Panc1 (cell line): ENCODE measurements at regions not wholly inside any gene's neighbourhood (a gene's known extent, or its start where the extent isn't known, plus 50 kb on each side); places are given as distances from the start of the nearest gene placed in this dataset.

Experiments
- ATAC-seq: fragments of 200-7000 bp; cut with Tn5 transposase; 2 replicates; pipeline ENCODE4 v1.9.1; 2020; ENCODE audit warnings: mild to moderate bottlenecking, moderate library complexity
- BruUV-seq: library from RNA; stranded (reverse); fragments of 400-500 nt; replicated peaks from 2 replicates; lab custom pipeline; 2021; lab: Mats Ljungman, UMichigan
- CTCF ChIA-PET: fragments of 300-600 bp; sonication (Branson Sonifier 250); formaldehyde crosslinking; loops from one replicate; lab custom pipeline; 2022; ENCODE audit warnings: antibody characterized with exemption; lab: Charles Lee
- POLR2A ChIA-PET: fragments of 300-600 bp; sonication (Branson Sonifier 250); formaldehyde crosslinking; loops from one replicate; lab custom pipeline; 2022; ENCODE audit warnings: antibody characterized with exemption; lab: Charles Lee
- DNase-seq: peaks from one replicate; pipeline ENCODE4 v3.0.0-alpha.2; 2010; ENCODE audit warnings: low read depth, low spot score
- H3K27ac ChIP-seq: 2 replicates; pipeline ENCODE4 v1.5.1; 2011; ENCODE audit warnings: mild to moderate bottlenecking, low read length, inconsistent platforms
- H3K27me3 ChIP-seq: fragments of 200-500 bp; sonication (Bioruptor generic); 2 replicates; pipeline ENCODE4 v1.6.0; 2014; ENCODE audit warnings: low read length, inconsistent platforms; ENCODE audit not compliant: control insufficient read depth, insufficient read depth
- H3K36me3 ChIP-seq: fragments of 200-500 bp; sonication (Bioruptor generic); 2 replicates; pipeline ENCODE4 v1.5.1; 2014; ENCODE audit warnings: inconsistent platforms, mild to moderate bottlenecking, low read length, moderate library complexity; ENCODE audit not compliant: control insufficient read depth, insufficient read depth
- H3K4me1 ChIP-seq: 2 replicates; pipeline ENCODE4 v1.5.1; 2011; ENCODE audit warnings: inconsistent platforms, mild to moderate bottlenecking, low read length, moderate library complexity; ENCODE audit not compliant: control insufficient read depth, insufficient read depth
- H3K4me3 ChIP-seq, 2 experiments: 2 replicates each; pipeline ENCODE4 v1.5.1; 2011 to 2012; ENCODE audit warnings: low read depth in 2 of 2, low read length in 2 of 2, mild to moderate bottlenecking in 2 of 2, inconsistent platforms in 1 of 2, moderate library complexity in 1 of 2
- H3K9me3 ChIP-seq: fragments of 200-500 bp; sonication (Bioruptor generic); 2 replicates; pipeline ENCODE4 v1.5.1; 2014; ENCODE audit warnings: low read depth, mild to moderate bottlenecking, inconsistent platforms, low read length, moderate library complexity; ENCODE audit not compliant: control insufficient read depth, insufficient read depth
- POLR2AphosphoS5 ChIP-seq: IDR thresholded peaks from 2 replicates; pipeline ENCODE4 v1.6.1; 2012; ENCODE audit warnings: mild to moderate bottlenecking, low read depth, low read length, moderate library complexity
- REST ChIP-seq, 2 experiments: IDR thresholded peaks; 2 replicates each; pipeline ENCODE4 v1.6.1; 2011 to 2012; ENCODE audit warnings: low read depth in 2 of 2, control low read depth in 1 of 2, low read length in 1 of 2, mild to moderate bottlenecking in 1 of 2, moderate library complexity in 1 of 2; ENCODE audit not compliant: insufficient read depth in 1 of 2
- SIN3A ChIP-seq: IDR thresholded peaks from 2 replicates; pipeline ENCODE4 v1.6.1; 2012; ENCODE audit warnings: low read depth, mild to moderate bottlenecking, low read length, moderate library complexity, borderline replicate concordance; ENCODE audit not compliant: insufficient read depth
- TCF7L2 ChIP-seq: IDR thresholded peaks from 2 replicates; pipeline ENCODE4 v1.6.1; 2011; ENCODE audit warnings: mild to moderate bottlenecking, low read depth, low read length, inconsistent platforms
- in situ Hi-C: cut with HindIII; loops from 2 replicates; pipeline ENCODE4 v1.10.0; 2016; ENCODE audit warnings: low sequenced_read_pairs, low pct_unique_long_range_greater_than_20kb
- intact Hi-C: fragments of 100-400 bp; cut with micrococcal nuclease; formaldehyde crosslinking; loops from one replicate; pipeline ENCODE4 v1.10.0; 2022; ENCODE audit not compliant: unreplicated experiment
- TF ChIP-seq, protein P1 (sequence below): fragments of 450-650 bp; IDR thresholded peaks from 2 replicates; pipeline ENCODE4 v1.5.1; 2017; ENCODE audit warnings: mild to moderate bottlenecking

- DNase-seq: no peak
- no peak for ATAC-seq
- intact Hi-C loops: no loop called here
- in situ Hi-C loops: no loop called here
- Histone ChIP-seq H3K4me3 (no peak overlapping the region), H3K27ac (no peak overlapping the region), H3K27me3 (no peaks in the 10 kb centered on the region), H3K4me1 (no peaks in the 10 kb centered on the region), H3K36me3 (no peaks in the 10 kb centered on the region), H3K9me3 (no peaks in the 10 kb centered on the region)
- ChIA-PET POLR2A (no interaction called here), CTCF (no interaction called here)
- no TSS peak for BruUV-seq
- TF ChIP-seq TCF7L2: no peak
- no peak for TF ChIP-seq REST (IDR thresholded peaks at IDR 0.05; ENCODE audit: insufficient read depth in 1 of 2, low read depth in 2 of 2, low read length in 1 of 2)
- TF ChIP-seq POLR2AphosphoS5: no peak
- no peak for TF ChIP-seq SIN3A
- TF ChIP-seq, protein P1, sequence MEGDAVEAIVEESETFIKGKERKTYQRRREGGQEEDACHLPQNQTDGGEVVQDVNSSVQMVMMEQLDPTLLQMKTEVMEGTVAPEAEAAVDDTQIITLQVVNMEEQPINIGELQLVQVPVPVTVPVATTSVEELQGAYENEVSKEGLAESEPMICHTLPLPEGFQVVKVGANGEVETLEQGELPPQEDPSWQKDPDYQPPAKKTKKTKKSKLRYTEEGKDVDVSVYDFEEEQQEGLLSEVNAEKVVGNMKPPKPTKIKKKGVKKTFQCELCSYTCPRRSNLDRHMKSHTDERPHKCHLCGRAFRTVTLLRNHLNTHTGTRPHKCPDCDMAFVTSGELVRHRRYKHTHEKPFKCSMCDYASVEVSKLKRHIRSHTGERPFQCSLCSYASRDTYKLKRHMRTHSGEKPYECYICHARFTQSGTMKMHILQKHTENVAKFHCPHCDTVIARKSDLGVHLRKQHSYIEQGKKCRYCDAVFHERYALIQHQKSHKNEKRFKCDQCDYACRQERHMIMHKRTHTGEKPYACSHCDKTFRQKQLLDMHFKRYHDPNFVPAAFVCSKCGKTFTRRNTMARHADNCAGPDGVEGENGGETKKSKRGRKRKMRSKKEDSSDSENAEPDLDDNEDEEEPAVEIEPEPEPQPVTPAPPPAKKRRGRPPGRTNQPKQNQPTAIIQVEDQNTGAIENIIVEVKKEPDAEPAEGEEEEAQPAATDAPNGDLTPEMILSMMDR: no peak
Observed at GRCh38 chr9:111147041-111147440, 108.8 kb upstream of the LPAR1 start.

GRCh38 chr9:111144741-111145140 lies 106.5 kb upstream of the LPAR1 start:
- H3K36me3 ChIP-seq: no peaks in the 10 kb centered on the region
- no peaks in the 10 kb centered on the region for H3K9me3 ChIP-seq
- H3K4me1 ChIP-seq: no peaks in the 10 kb centered on the region
- TF ChIP-seq TCF7L2 (no peak), SIN3A (no peak), POLR2AphosphoS5 (no peak), REST (IDR thresholded peaks at IDR 0.05; ENCODE audit: insufficient read depth in 1 of 2, low read depth in 2 of 2, low read length in 1 of 2) (no peak)
- TF ChIP-seq, protein P1: no peak
- ChIA-PET POLR2A (interaction anchor here (0.7 kb wide), 1 partner anchor 108 kb away, joined by 4 read pairs; no protein-coding TSS in a partner anchor), CTCF (no interaction called here)
- no peaks in the 10 kb centered on the region for H3K27me3 ChIP-seq
- no TSS peak for BruUV-seq
- H3K4me3 ChIP-seq: no peak overlapping the region
- intact Hi-C loops (no loop called here), in situ Hi-C loops (no loop called here)
- H3K27ac ChIP-seq: no peak overlapping the region
- no peak for DNase-seq
- no peak for ATAC-seq
